GM12891 (cell line): ENCODE measurements at regions not wholly inside any gene's neighbourhood (a gene's known extent, or its start where the extent isn't known, plus 50 kb on each side); places are given as distances from the start of the nearest gene placed in this dataset.

Source experiments
- DNase-seq: peaks from one replicate; pipeline ENCODE4 v3.0.0; 2011; ENCODE audit warnings: low spot score; ENCODE audit not compliant: insufficient read length
- FAIRE-seq: peaks from 2 replicates; lab custom pipeline; 2011; peaks lifted over from hg19 to GRCh38; lab: Jason Lieb, UNC
- PAX5 ChIP-seq: IDR thresholded peaks from 2 replicates; pipeline ENCODE4 v1.6.1; 2011; ENCODE audit warnings: low read length, moderate library complexity, mild to moderate bottlenecking; ENCODE audit not compliant: insufficient read depth, severe bottlenecking
- POLR2A ChIP-seq: IDR thresholded peaks from 2 replicates; pipeline ENCODE4 v1.6.1; 2011; ENCODE audit warnings: low read depth, low read length, control low read depth
- POLR2AphosphoS5 ChIP-seq: IDR thresholded peaks from 2 replicates; pipeline ENCODE4 v1.6.1; 2011; ENCODE audit warnings: low read depth, low read length, control low read depth
- POU2F2 ChIP-seq: IDR thresholded peaks from 2 replicates; pipeline ENCODE4 v1.6.1; 2011; ENCODE audit warnings: low read depth, mild to moderate bottlenecking, control low read depth, low read length, moderate library complexity
- SPI1 ChIP-seq: IDR thresholded peaks from 2 replicates; pipeline ENCODE4 v1.6.1; 2011; ENCODE audit warnings: low read depth, low read length, control low read depth
- TAF1 ChIP-seq: IDR thresholded peaks from 2 replicates; pipeline ENCODE4 v1.6.1; 2011; ENCODE audit warnings: low read depth, low read length, control low read depth

DNA sequence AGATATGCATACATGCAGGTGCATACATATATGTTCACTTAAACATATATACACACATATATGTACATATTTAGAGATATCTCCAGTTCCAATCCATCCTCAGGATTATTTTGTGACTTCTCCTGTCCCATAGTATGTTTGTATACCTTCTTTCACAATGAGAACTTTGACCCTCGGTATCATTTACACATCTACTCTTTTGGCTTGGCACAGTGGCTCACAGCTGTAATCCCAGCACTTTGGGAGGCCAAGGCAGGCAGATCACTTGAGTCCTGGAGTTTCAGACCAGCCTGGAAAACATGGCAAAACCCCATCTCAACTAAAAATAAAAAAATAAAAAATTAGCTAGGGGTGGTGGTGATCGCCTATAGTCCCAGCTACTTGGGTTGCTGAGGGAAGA, 148.1 kb upstream of the CCL2 start:
- FAIRE-seq: no peak
- no peak for DNase-seq
- TF ChIP-seq POU2F2 (no peak), POLR2A (no peak), SPI1 (no peak), POLR2AphosphoS5 (no peak)

DNA sequence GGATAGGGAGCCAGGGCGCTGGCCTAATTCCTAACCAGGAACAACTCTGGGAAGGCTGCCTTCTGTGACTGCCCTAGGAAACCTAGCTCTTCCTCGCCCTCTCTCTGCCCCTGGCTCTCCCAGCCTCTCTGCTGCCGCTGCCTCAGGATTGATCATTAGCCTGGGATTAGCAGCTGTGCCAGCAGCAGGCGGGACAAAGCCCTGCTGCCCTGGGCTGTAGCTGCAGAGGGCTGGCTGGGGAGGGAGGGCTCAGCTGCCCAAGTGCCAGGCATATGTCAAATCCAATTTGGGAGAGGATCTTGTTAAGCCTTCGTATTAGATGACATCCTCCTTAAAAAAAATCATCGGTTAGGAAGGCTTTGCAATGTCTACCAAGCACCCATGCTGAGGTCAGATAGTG, 144.8 kb upstream of the CCL2 start:
- FAIRE-seq: no peak
- no peak for DNase-seq
- TF ChIP-seq SPI1 (no peak), POLR2AphosphoS5 (no peak), POLR2A (no peak), POU2F2 (no peak), PAX5 (no peak), TAF1 (no peak)

- no peak for DNase-seq
- TF ChIP-seq POLR2A (no peak), PAX5 (no peak), SPI1 (no peak), TAF1 (no peak), POU2F2 (no peak), POLR2AphosphoS5 (no peak)
- FAIRE-seq: no peak
These were observed 142.0 kb upstream of the CCL2 start for GRCh38 chr17:34113089-34113488.

DNA sequence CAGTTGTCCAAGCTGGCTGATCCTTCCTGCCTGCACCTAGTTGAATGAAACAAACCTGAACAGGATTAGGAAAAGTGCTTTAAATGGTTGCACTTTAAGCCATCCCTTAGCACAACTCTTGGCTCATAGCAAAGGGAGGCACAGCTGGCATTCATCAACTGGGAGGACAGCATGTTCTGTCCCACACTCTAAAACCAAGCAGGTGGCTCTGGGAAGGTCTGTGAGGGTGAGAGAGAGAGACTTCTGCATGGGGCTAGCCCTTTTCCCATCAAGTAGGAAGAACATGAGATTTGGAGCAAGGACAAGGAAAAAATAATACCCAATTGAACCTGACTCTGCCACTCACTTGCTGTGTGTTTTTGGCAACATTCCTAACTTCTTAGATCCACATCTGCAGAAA, 140.9 kb upstream of the CCL2 start:
- FAIRE-seq (no peak), DNase-seq (no peak)
- TF ChIP-seq POLR2A (no peak), POU2F2 (no peak), PAX5 (no peak), POLR2AphosphoS5 (no peak), SPI1 (no peak), TAF1 (no peak)

DNA sequence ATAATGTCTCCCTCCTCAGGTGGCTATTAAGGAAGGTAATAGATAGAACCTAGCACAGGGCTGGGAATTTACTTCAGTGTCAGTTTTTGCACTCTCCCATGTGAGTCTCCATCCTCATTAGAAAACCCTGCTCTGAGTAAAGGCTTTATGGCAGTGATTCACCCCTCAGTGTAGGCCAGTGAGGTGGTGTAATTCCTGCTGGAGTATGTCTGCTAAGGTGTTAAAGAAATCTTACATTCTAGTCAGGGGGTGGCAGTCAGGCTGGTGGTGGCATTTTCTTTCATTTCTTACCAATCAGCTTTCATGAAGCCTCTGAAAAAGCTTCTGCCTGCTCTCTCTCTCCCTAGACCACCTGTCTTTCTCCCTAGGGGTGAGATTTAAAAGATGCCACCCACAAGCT, 138.8 kb upstream of the CCL2 start:
- FAIRE-seq (no peak), DNase-seq (no peak)
- no peak for TF ChIP-seq SPI1
- TF ChIP-seq POLR2A: no peak
- TF ChIP-seq POLR2AphosphoS5: no peak
- TF ChIP-seq PAX5: no peak
- TF ChIP-seq TAF1: no peak
- no peak for TF ChIP-seq POU2F2

DNA sequence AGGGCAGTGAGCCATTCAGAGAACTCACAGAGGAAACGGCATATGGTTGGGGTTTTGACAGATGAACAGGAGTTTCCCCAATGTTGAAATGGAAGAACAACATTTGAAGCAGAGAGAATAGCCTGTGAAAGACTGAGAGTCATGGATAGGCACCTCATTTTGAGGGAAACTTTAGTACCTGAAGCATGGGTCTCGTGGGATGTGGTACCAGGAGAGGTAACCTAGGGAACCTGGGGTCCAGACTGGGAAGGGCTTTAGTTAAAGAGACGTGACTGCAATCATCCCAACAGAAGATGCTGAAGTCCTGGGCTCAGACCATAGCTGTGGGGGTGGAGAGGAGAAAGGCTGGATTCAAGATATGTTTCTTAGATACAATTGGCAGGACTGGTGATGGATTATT, 137.8 kb upstream of the CCL2 start:
- TF ChIP-seq TAF1: no peak
- TF ChIP-seq POLR2AphosphoS5: no peak
- no peak for TF ChIP-seq PAX5
- no peak for TF ChIP-seq SPI1
- no peak for TF ChIP-seq POU2F2
- TF ChIP-seq POLR2A: no peak
- FAIRE-seq (no peak), DNase-seq (no peak)

GRCh38 chr17:34117811-34118210, 137.3 kb upstream of the CCL2 start:
- no peak for DNase-seq
- FAIRE-seq: no peak
- TF ChIP-seq POLR2AphosphoS5 (no peak), TAF1 (no peak), SPI1 (no peak)

DNA sequence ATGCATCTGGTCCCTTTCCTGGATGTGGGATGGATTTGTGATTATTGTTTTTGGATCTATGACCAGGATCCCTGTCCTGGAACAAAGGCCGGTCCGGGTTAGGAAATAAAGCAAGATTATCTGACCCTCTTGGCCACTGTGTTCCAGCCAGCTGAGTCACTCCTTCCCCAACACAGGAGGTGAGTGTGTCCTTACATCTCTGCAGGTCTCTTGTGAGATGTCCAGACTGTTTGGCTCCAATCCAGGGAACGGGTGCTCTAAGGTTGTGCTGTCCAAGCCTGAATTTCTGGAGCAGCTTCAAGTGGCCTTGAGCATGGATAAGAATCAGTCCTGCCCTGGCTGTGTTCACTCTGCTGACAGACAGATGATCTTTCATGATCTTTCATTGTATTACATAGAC, 136.5 kb upstream of the CCL2 start:
- FAIRE-seq (no peak), DNase-seq (no peak)
- TF ChIP-seq PAX5: no peak
- no peak for TF ChIP-seq POLR2A
- no peak for TF ChIP-seq POLR2AphosphoS5
- TF ChIP-seq POU2F2: no peak
- TF ChIP-seq TAF1: no peak
- TF ChIP-seq SPI1: no peak

DNA sequence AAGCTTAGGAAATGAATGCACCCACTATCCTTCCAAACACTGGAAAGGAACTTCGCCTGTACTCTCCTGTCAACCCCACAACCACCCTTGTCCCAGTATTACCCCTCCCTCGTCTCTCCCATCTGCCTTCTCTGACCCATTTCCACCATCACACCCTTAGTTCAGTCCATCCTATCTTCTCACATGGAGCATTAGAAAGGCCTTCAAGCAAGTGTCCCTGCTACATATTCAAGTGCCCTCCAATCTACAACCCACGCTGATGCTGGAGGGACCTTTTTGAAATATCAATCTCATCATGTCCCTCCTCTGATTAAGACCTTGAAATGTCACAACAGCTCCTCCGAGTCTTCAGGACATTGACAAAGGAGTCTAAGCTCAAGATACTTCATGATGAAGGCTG, 133.8 kb upstream of the CCL2 start:
- DNase-seq: no peak
- no peak for TF ChIP-seq PAX5
- TF ChIP-seq SPI1: no peak
- no peak for TF ChIP-seq TAF1
- no peak for TF ChIP-seq POU2F2
- TF ChIP-seq POLR2AphosphoS5: no peak
- no peak for TF ChIP-seq POLR2A
- FAIRE-seq: no peak

- TF ChIP-seq TAF1 (no peak), SPI1 (no peak), POLR2A (no peak), POU2F2 (no peak), POLR2AphosphoS5 (no peak), PAX5 (no peak)
- FAIRE-seq (no peak), DNase-seq (no peak)
These were observed 132.6 kb upstream of the CCL2 start for GRCh38 chr17:34122515-34122914.

- no peak for TF ChIP-seq SPI1
- TF ChIP-seq PAX5: no peak
- no peak for TF ChIP-seq POLR2AphosphoS5
- TF ChIP-seq POLR2A: no peak
- TF ChIP-seq POU2F2: no peak
- TF ChIP-seq TAF1: no peak
- FAIRE-seq: no peak
These were observed 130.1 kb upstream of the CCL2 start for GRCh38 chr17:34125010-34125409.

More at GRCh38 chr17:34125010-34125409, 130.1 kb upstream of the CCL2 start:
- DNase-seq: no peak
